ENCODE measurements at regions not wholly inside any gene's neighbourhood (a gene's known extent, or its start where the extent isn't known, plus 50 kb on each side); places are given as distances from the start of the nearest gene placed in this dataset.

DNA sequence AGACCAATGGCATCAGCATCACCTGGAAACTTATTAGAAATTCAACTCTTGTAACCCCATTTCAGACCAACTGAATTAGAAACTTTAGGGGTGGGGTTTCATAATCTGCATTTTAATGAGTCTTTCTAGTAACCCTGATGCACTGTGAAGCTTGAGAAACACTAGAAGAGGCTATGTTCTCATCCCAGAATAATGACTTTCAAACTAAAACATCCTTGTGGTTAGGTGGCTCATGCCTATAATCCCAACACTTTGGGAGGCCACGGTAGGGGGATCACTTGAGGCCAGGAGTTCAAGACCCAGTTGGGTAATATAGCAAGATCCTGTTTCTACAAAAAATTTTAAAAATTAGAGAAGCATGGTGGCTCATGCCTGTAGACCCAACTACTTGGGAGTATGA is 402.4 kb downstream of the DLEU7 start:
- no peak overlapping the region for H3K4me3 ChIP-seq (replicated peaks; ENCODE audit: low read depth, low read length)
- TF ChIP-seq, protein P1, sequence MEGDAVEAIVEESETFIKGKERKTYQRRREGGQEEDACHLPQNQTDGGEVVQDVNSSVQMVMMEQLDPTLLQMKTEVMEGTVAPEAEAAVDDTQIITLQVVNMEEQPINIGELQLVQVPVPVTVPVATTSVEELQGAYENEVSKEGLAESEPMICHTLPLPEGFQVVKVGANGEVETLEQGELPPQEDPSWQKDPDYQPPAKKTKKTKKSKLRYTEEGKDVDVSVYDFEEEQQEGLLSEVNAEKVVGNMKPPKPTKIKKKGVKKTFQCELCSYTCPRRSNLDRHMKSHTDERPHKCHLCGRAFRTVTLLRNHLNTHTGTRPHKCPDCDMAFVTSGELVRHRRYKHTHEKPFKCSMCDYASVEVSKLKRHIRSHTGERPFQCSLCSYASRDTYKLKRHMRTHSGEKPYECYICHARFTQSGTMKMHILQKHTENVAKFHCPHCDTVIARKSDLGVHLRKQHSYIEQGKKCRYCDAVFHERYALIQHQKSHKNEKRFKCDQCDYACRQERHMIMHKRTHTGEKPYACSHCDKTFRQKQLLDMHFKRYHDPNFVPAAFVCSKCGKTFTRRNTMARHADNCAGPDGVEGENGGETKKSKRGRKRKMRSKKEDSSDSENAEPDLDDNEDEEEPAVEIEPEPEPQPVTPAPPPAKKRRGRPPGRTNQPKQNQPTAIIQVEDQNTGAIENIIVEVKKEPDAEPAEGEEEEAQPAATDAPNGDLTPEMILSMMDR (IDR thresholded peaks at IDR 0.05; ENCODE audit: low read depth, low read length, missing control alignments), result no peak
- no peak for DNase-seq (ENCODE audit: extremely low read depth, low read depth)

DNA sequence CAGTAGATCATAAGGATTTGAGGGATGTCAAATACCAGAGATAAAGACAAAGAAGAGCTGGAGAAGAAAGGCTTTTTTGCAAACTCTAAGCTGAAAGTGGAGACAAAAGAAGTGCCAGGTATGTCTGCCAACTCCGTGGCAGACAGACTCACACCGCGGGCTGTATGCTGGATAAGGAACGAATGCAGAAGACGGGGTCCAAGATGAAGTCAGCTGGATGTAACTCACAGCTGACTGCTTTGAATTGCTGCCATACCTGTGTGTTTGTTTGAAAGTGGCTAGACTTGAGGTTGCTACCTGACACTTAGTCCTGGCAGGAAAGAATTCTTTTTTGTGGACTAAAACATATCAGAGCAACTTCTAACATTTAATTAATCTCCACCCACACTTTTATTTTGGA is 398.8 kb downstream of the DLEU7 start:
- H3K4me3 ChIP-seq (replicated peaks; ENCODE audit: low read depth, low read length), result no peak overlapping the region
- DNase-seq (ENCODE audit: extremely low read depth, low read depth), result no peak
- TF ChIP-seq, protein P1 (IDR thresholded peaks at IDR 0.05; ENCODE audit: low read depth, low read length, missing control alignments), result no peak

DNA sequence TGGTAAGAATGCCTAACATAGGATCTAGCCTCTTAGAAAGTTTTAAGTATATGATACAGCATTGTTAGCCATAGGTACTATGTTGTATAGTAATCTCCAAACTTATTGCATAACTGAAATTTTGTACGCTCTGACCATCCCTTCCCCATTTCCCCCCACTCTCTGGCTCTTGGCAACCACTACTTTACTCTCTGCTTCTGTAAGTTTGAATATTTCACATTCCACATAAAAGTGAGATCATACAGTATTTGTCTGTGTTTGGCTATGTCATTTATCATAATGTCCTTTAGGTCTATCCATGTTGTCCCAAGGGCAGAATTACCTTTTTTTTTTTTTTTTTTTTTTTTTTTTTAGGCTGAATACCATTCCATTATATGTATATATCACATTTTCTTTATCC is 396.9 kb downstream of the DLEU7 start:
- no peak overlapping the region for H3K4me3 ChIP-seq (replicated peaks; ENCODE audit: low read depth, low read length)
- DNase-seq (ENCODE audit: extremely low read depth, low read depth), result no peak
- TF ChIP-seq, protein P1 (IDR thresholded peaks at IDR 0.05; ENCODE audit: low read depth, low read length, missing control alignments), result no peak

DNA sequence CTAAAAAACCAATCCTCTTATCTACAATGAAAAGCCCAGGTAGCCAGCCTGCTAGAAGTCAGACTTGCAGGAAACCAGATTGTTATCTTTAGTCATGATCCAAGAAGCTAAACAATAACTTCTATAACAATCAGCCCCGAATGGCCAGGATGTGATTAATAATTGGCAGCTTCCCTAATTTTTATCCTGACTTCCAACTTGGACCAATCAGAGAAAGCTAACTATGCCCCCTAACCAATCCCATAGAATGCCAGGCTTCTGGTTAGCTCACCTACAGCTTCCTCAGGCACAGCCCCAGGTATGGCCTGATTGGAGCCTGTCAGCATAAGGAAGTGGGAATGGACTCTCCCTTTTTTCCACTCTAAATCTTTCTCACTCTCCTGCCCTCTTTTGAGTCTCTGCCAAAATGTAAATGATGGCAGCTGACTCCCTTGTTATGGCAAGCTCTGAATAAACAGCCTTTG is 394.9 kb downstream of the DLEU7 start:
- DNase-seq (ENCODE audit: extremely low read depth, low read depth), result no peak
- no peak overlapping the region for H3K4me3 ChIP-seq (replicated peaks; ENCODE audit: low read depth, low read length)
- TF ChIP-seq, protein P1 (IDR thresholded peaks at IDR 0.05; ENCODE audit: low read depth, low read length, missing control alignments), result no peak

DNA sequence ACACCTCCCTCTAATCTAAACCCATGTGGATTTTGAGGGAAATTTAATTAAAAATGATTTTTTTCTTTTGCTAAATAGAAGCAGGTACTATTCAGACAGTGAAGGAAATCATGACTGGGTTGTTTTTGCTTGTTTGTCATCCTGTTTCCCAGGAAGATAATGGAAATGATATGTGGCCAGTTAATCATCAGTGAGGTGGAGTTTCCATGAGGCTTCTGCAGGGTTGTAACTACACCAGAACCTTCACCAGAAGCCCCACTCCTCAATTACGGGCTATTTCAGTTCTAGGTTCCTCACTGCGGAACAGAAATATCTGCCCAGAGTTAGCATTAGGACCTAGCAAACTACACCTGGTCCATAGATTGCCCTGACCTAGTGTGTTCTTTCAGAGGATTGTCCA is 394.0 kb downstream of the DLEU7 start:
- TF ChIP-seq, protein P1 (IDR thresholded peaks at IDR 0.05; ENCODE audit: low read depth, low read length, missing control alignments), result no peak
- DNase-seq (ENCODE audit: extremely low read depth, low read depth), result no peak
- no peak overlapping the region for H3K4me3 ChIP-seq (replicated peaks; ENCODE audit: low read depth, low read length)

DNA sequence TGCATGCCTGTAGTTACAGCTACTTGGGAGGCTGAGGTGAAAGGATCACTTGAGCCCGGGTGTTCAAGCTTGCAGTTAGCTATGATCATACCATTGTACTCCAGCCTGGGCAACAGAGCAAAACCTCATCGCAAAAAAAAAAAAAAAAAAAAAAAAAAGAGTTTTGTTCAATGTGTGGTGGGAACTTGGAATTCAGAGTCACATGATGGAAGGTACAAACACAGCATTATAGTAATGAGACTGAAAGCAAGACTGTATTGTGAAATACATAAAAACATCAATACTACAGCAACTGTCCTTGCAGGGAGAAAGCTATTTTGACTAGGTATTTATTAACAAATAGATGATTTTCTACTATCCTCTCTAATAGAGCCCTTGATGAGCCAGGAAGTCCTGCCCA is 393.2 kb downstream of the DLEU7 start:
- TF ChIP-seq, protein P1 (IDR thresholded peaks at IDR 0.05; ENCODE audit: low read depth, low read length, missing control alignments), result no peak
- no peak for DNase-seq (ENCODE audit: extremely low read depth, low read depth)
- H3K4me3 ChIP-seq (replicated peaks; ENCODE audit: low read depth, low read length), result no peak overlapping the region

DNA sequence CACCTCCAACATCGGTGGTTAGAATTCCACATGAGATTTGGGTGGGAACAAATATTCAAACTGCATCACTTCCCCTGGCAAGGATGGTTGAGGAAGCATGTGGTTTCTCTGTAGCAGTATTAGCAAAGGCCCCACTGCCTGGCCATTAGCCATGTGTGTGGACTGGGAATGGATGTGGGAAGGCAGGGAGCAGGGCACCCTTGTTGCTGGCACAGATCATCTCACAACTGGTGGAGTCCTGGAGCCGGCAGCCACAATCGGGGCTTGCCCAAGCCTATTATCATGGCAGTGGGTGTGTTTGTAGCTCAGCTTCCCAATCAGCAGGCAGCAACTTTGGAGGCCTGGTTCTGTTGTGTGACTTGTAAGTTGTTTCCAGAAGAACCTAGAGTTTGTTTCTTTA is 391.9 kb downstream of the DLEU7 start:
- no peak overlapping the region for H3K4me3 ChIP-seq (replicated peaks; ENCODE audit: low read depth, low read length)
- DNase-seq (ENCODE audit: extremely low read depth, low read depth), result no peak
- TF ChIP-seq, protein P1 (IDR thresholded peaks at IDR 0.05; ENCODE audit: low read depth, low read length, missing control alignments), result no peak
